H9 (cell line): ENCODE measurements at regions not wholly inside any gene's neighbourhood (a gene's known extent, or its start where the extent isn't known, plus 50 kb on each side); places are given as distances from the start of the nearest gene placed in this dataset.

Source experiments
- DNase-seq: peaks from one replicate; pipeline ENCODE4 v3.0.0-alpha.2; 2017
- H2AFZ ChIP-seq: one replicate; pipeline ENCODE4 v1.6.1; 2013; ENCODE audit warnings: mild to moderate bottlenecking, low read length, control low read depth, moderate library complexity
- H2AK5ac ChIP-seq: 2 replicates; pipeline ENCODE4 v1.6.1; 2013; ENCODE audit warnings: low read length, control low read depth, mixed read lengths; ENCODE audit not compliant: insufficient read length
- H2BK120ac ChIP-seq: one replicate; pipeline ENCODE4 v1.6.1; 2013; ENCODE audit warnings: low read depth, mild to moderate bottlenecking, low read length, control low read depth, inconsistent platforms; ENCODE audit not compliant: poor library complexity, severe bottlenecking
- H2BK12ac ChIP-seq: 2 replicates; pipeline ENCODE4 v1.6.1; 2013; ENCODE audit warnings: low read length, control low read depth, mixed read lengths, low read depth; ENCODE audit not compliant: insufficient read length
- H2BK15ac ChIP-seq: 2 replicates; pipeline ENCODE4 v1.6.1; 2013; ENCODE audit warnings: low read depth, low read length, control low read depth
- H2BK20ac ChIP-seq: one replicate; pipeline ENCODE4 v1.6.1; 2013; ENCODE audit warnings: low read depth, mild to moderate bottlenecking, low read length, control low read depth, inconsistent platforms; ENCODE audit not compliant: poor library complexity, severe bottlenecking
- H2BK5ac ChIP-seq: 2 replicates; pipeline ENCODE4 v1.6.1; 2013; ENCODE audit warnings: low read length, control low read depth, mixed read lengths; ENCODE audit not compliant: insufficient read length
- H3K14ac ChIP-seq: 2 replicates; pipeline ENCODE4 v1.6.1; 2013; ENCODE audit warnings: low read length, control low read depth; ENCODE audit not compliant: insufficient read depth
- H3K18ac ChIP-seq: 2 replicates; pipeline ENCODE4 v1.6.1; 2013; ENCODE audit warnings: low read depth, mild to moderate bottlenecking, mixed read lengths, low read length, control low read depth; ENCODE audit not compliant: insufficient read length
- H3K23ac ChIP-seq: 2 replicates; pipeline ENCODE4 v1.6.1; 2013; ENCODE audit warnings: low read length, control low read depth, mixed read lengths, low read depth; ENCODE audit not compliant: insufficient read length
- H3K23me2 ChIP-seq: 2 replicates; pipeline ENCODE4 v1.6.1; 2013; ENCODE audit warnings: low read depth, mild to moderate bottlenecking, mixed read lengths, low read length, control low read depth; ENCODE audit not compliant: insufficient read length, poor library complexity, severe bottlenecking
- H3K27ac ChIP-seq: 2 replicates; pipeline ENCODE4 v1.5.1; 2013; ENCODE audit warnings: low read length, control low read depth, mixed read lengths, low read depth; ENCODE audit not compliant: insufficient read length
- H3K27me3 ChIP-seq: 2 replicates; pipeline ENCODE4 v1.6.1; 2013; ENCODE audit warnings: low read length, control low read depth, inconsistent platforms; ENCODE audit not compliant: insufficient read depth
- H3K4ac ChIP-seq: 2 replicates; pipeline ENCODE4 v1.6.1; 2013; ENCODE audit warnings: low read depth, mild to moderate bottlenecking, control low read depth, inconsistent platforms, low read length, moderate library complexity
- H3K4me1 ChIP-seq: 2 replicates; pipeline ENCODE4 v1.6.1; 2013; ENCODE audit warnings: low read length, control low read depth, inconsistent platforms; ENCODE audit not compliant: insufficient read depth
- H3K4me2 ChIP-seq: 2 replicates; pipeline ENCODE4 v1.6.1; 2013; ENCODE audit warnings: low read length, control low read depth, mixed read lengths; ENCODE audit not compliant: insufficient read length, insufficient read depth
- H3K56ac ChIP-seq: 2 replicates; pipeline ENCODE4 v1.6.1; 2013; ENCODE audit warnings: low read depth, mild to moderate bottlenecking, mixed read lengths, low read length, control low read depth; ENCODE audit not compliant: insufficient read length
- H3K79me1 ChIP-seq: 2 replicates; pipeline ENCODE4 v1.6.1; 2013; ENCODE audit warnings: low read depth, mild to moderate bottlenecking, moderate library complexity, low read length, control low read depth, inconsistent platforms; ENCODE audit not compliant: insufficient read depth, poor library complexity, severe bottlenecking
- H3K79me2 ChIP-seq: 2 replicates; pipeline ENCODE4 v1.6.1; 2013; ENCODE audit warnings: low read length, control low read depth, inconsistent platforms; ENCODE audit not compliant: insufficient read depth
- H3K9ac ChIP-seq: 2 replicates; pipeline ENCODE4 v1.6.1; 2013; ENCODE audit warnings: low read length, control low read depth, mixed read lengths; ENCODE audit not compliant: insufficient read length; ENCODE audit errors: extremely low read depth
- H3K9me3 ChIP-seq: one replicate; pipeline ENCODE4 v1.6.1; 2013; ENCODE audit warnings: low read depth, low read length, inconsistent platforms; ENCODE audit not compliant: control insufficient read depth
- H3T11ph ChIP-seq: one replicate; pipeline ENCODE4 v1.6.1; 2013; ENCODE audit warnings: mild to moderate bottlenecking, low read length, control low read depth, inconsistent platforms
- H4K20me1 ChIP-seq: one replicate; pipeline ENCODE4 v1.6.1; 2013; ENCODE audit not compliant: control insufficient read depth, insufficient read length, insufficient read depth
- H4K5ac ChIP-seq: 2 replicates; pipeline ENCODE4 v1.6.1; 2013; ENCODE audit warnings: low read depth, mild to moderate bottlenecking, mixed read lengths, low read length, control low read depth; ENCODE audit not compliant: insufficient read length
- H4K8ac ChIP-seq: replicated peaks from 2 replicates; pipeline ENCODE4 v1.6.1; 2013; ENCODE audit warnings: low read length, control low read depth, mixed read lengths, low read depth; ENCODE audit not compliant: insufficient read length
- H4K91ac ChIP-seq: 2 replicates; pipeline ENCODE4 v1.6.1; 2013; ENCODE audit warnings: low read depth, mild to moderate bottlenecking, moderate library complexity, mixed read lengths, low read length, control low read depth; ENCODE audit not compliant: insufficient read length
- H3K27ac Mint-ChIP-seq, 3 experiments: 2 replicates in 2 of 3; 3 replicates in 1 of 3; pipeline ENCODE4 v1.8.0; 2020 to 2021; ENCODE audit warnings: mixed read lengths in 3 of 3, mild to moderate bottlenecking in 1 of 3, moderate library complexity in 1 of 3
- H3K27me3 Mint-ChIP-seq: 2 replicates; pipeline ENCODE4 v1.8.0; 2021; ENCODE audit warnings: low read depth, mild to moderate bottlenecking, moderate library complexity, mixed read lengths
- H3K36me3 Mint-ChIP-seq, 3 experiments: 2 replicates in 2 of 3; 3 replicates in 1 of 3; pipeline ENCODE4 v1.8.0; 2020 to 2021; ENCODE audit warnings: low read depth in 3 of 3, mixed read lengths in 3 of 3; ENCODE audit not compliant: insufficient read depth in 1 of 3
- H3K4me1 Mint-ChIP-seq, 2 experiments: 2 replicates each; pipeline ENCODE4 v1.8.0; 2020; ENCODE audit warnings: mixed read lengths in 2 of 2
- H3K4me3 Mint-ChIP-seq, 2 experiments: 2 replicates in 1 of 2; 3 replicates in 1 of 2; pipeline ENCODE4 v1.8.0; 2020 to 2021; ENCODE audit warnings: mild to moderate bottlenecking in 2 of 2, mixed read lengths in 2 of 2, moderate library complexity in 1 of 2
- H3K9me3 Mint-ChIP-seq, 2 experiments: 2 replicates in 1 of 2; 3 replicates in 1 of 2; pipeline ENCODE4 v1.8.0; 2020; ENCODE audit warnings: mild to moderate bottlenecking in 2 of 2, mixed read lengths in 2 of 2, moderate library complexity in 1 of 2
- WGBS: extraction: QIAGEN DNeasy Blood & Tissue Kit; methylation state at CpG from one replicate; pipeline ENCODE4 v1.1.7; 2013; ENCODE audit warnings: missing lambda C conversion rate, low lambda C conversion rate, mixed read lengths; ENCODE audit not compliant: insufficient read length; ENCODE audit errors: extremely low coverage; 5-methylcytosine and 5-hydroxymethylcytosine counted together
- TF ChIP-seq, protein P1 (sequence below): fragments of 200-600 bp; sonication (generic); conservative IDR thresholded peaks from 3 replicates; pipeline ENCODE4 v1.8.0; 2021; ENCODE audit warnings: antibody characterized with exemption, mild to moderate bottlenecking

DNA sequence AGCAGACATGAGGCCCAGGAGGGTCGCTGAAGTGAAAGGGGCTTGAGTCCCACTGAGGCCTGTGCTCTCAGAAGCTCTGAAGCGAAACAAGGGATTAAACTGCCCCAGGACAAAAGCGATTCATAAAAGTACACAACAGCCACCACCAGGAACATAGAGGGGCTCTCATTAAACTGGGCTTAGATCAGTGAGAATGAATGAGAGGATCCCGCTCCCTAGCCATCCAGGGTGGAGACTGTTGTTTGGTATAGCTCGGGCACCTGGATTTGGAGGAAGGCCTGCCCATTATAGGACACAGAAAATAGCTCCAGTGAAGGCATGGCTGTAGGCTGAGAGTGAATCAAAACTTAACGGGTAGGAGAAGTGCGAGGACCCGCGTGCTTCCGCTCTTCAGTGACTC lies 91.6 kb upstream of the TAB2 start:
- Histone ChIP-seq H2BK5ac (no peak overlapping the region), H4K8ac (no peak overlapping the region), H4K20me1 (no peaks in the 10 kb centered on the region), H3K4ac (no peak overlapping the region), H4K91ac (no peak overlapping the region), H2BK20ac (no peak overlapping the region), H3K56ac (no peak overlapping the region), H2BK15ac (no peak overlapping the region), H2AFZ (no peak overlapping the region), H3K79me1 (no peaks in the 10 kb centered on the region), H3K14ac (no peak overlapping the region), H2BK12ac (no peak overlapping the region), H3K9ac (no peak overlapping the region), H3K23me2 (no peaks in the 10 kb centered on the region), H3K4me1 (no peaks in the 10 kb centered on the region), H3K18ac (no peak overlapping the region), H3K9me3 (no peaks in the 10 kb centered on the region), H3K27me3 (no peaks in the 10 kb centered on the region), H3K27ac (no peak overlapping the region), H4K5ac (no peak overlapping the region), H2BK120ac (no peak overlapping the region), H2AK5ac (no peak overlapping the region), H3K23ac (no peak overlapping the region), H3K79me2 (no peaks in the 10 kb centered on the region; the same call in 1 of the 2 replicates), H3K4me2 (no peak overlapping the region), H3T11ph (no peak overlapping the region)
- no peak overlapping the region for H3K4me3 Mint-ChIP-seq
- DNase-seq: no peak
- H3K9me3 Mint-ChIP-seq: no peaks in the 10 kb centered on the region
- H3K27ac Mint-ChIP-seq: no peak overlapping the region
- H3K27me3 Mint-ChIP-seq: no peaks in the 10 kb centered on the region; the same call in 1 of the 2 replicates
- peaks cover 25 to 31% of the 10 kb centered on the region in 2 experiments for H3K4me1 Mint-ChIP-seq
- TF ChIP-seq, protein P1, sequence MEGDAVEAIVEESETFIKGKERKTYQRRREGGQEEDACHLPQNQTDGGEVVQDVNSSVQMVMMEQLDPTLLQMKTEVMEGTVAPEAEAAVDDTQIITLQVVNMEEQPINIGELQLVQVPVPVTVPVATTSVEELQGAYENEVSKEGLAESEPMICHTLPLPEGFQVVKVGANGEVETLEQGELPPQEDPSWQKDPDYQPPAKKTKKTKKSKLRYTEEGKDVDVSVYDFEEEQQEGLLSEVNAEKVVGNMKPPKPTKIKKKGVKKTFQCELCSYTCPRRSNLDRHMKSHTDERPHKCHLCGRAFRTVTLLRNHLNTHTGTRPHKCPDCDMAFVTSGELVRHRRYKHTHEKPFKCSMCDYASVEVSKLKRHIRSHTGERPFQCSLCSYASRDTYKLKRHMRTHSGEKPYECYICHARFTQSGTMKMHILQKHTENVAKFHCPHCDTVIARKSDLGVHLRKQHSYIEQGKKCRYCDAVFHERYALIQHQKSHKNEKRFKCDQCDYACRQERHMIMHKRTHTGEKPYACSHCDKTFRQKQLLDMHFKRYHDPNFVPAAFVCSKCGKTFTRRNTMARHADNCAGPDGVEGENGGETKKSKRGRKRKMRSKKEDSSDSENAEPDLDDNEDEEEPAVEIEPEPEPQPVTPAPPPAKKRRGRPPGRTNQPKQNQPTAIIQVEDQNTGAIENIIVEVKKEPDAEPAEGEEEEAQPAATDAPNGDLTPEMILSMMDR: no peak
- WGBS: no CpG with 5 or more reads among the region's 10 CpGs
- H3K36me3 Mint-ChIP-seq: no peaks in the 10 kb centered on the region; a peak in 1 of 7 replicates
